GM12864 (cell line): ENCODE measurements at regions not wholly inside any gene's neighbourhood (a gene's known extent, or its start where the extent isn't known, plus 50 kb on each side); places are given as distances from the start of the nearest gene placed in this dataset.

Source experiments
- DNase-seq: peaks from one replicate; pipeline ENCODE4 v3.0.0-alpha.2; 2011; ENCODE audit warnings: low read depth
- H3K4me3 ChIP-seq: 2 replicates; pipeline ENCODE4 v1.5.1; 2011; ENCODE audit warnings: mild to moderate bottlenecking, low read depth, low read length, control low read depth
- CTCF ChIP-seq: IDR thresholded peaks from 2 replicates; pipeline ENCODE4 v1.5.1; 2011; ENCODE audit warnings: low read depth, mild to moderate bottlenecking, moderate library complexity, low read length, control low read depth, inconsistent platforms; ENCODE audit errors: missing control alignments

- no peak overlapping the region for H3K4me3 ChIP-seq
- no peak for TF ChIP-seq CTCF
- no peak for DNase-seq
These were observed 192.1 kb downstream of the SNAPC1 start for GRCh38 chr14:61954306-61954705.

DNA sequence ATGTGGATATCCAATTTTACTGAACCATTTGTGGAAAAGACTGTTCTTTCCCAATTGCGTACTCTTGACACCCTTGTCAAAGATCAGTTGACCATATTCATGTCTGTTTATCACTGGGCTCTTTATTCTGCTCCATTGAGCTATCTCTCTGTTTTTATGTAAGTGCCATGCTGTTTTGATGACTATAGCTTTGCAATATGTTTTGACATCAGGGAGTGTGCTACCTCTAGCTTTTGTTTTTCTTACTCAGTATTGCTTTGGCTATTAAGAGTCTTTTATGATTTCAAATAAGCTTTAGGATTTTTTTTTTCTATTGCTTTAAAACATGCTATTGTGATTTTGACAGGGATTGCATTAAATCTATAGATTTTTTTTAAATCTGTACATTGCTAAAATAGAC is 194.3 kb downstream of the SNAPC1 start:
- no peak for DNase-seq
- TF ChIP-seq CTCF, result no peak
- H3K4me3 ChIP-seq, result no peak overlapping the region

GRCh38 chr14:61959348-61959747 is 197.1 kb downstream of the SNAPC1 start:
- no peak overlapping the region for H3K4me3 ChIP-seq
- no peak for DNase-seq
- no peak for TF ChIP-seq CTCF

- TF ChIP-seq CTCF, result no peak
- no peak overlapping the region for H3K4me3 ChIP-seq
- DNase-seq, result no peak
These were observed 199.1 kb downstream of the SNAPC1 start for GRCh38 chr14:61961369-61961768.

- no peak for DNase-seq
- TF ChIP-seq CTCF, result no peak
- no peak overlapping the region for H3K4me3 ChIP-seq
These were observed 201.7 kb downstream of the SNAPC1 start for GRCh38 chr14:61963926-61964325.

GRCh38 chr14:61965030-61965745 is 203.0 kb downstream of the SNAPC1 start:
- no peak overlapping the region for H3K4me3 ChIP-seq
- DNase-seq, result no peak
- TF ChIP-seq CTCF, result no peak

DNA sequence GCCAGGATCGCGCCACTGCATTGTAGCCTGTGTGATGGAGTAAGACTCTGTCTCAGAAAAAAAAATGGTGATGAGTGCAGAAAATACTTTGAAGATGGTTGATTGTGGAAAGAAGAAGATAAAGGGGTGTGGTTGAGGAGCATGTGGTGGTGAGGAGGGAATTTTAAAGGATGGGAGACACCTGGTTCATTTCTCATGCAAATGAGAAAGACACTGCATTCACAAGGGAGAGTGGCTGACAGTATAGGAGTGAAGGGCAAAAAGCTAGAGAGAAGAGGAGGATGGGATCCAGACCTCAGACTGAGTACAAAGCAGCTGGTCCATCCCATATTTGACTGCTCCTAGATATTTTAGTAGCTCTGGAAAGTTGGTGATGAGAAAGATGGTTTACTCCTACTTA is 206.0 kb downstream of the SNAPC1 start:
- DNase-seq, result no peak
- TF ChIP-seq CTCF, result no peak
- H3K4me3 ChIP-seq, result no peak overlapping the region
